Activated naive CD4-positive, alpha-beta T cell (primary cell): ENCODE measurements at regions not wholly inside any gene's neighbourhood (a gene's known extent, or its start where the extent isn't known, plus 50 kb on each side); places are given as distances from the start of the nearest gene placed in this dataset.

Experiments used
- DNase-seq, 4 experiments: peaks; one replicate each; lab custom pipeline; 2025; lab: John Stamatoyannopoulos, UW

GRCh38 chr11:26245046-26245445 lies 86.9 kb upstream of the ANO3 start:
- no peak for DNase-seq

- DNase-seq = no peak
Measured at GRCh38 chr11:26247340-26247739, 84.6 kb upstream of the ANO3 start.

GRCh38 chr11:26248661-26249060 lies 83.3 kb upstream of the ANO3 start:
- DNase-seq = no peak

- DNase-seq = no peak
Measured at GRCh38 chr11:26254378-26254777, 77.6 kb upstream of the ANO3 start.

GRCh38 chr11:26263769-26264168 lies 68.2 kb upstream of the ANO3 start:
- DNase-seq = no peak

- no peak for DNase-seq
Measured at GRCh38 chr11:26264266-26264665, 67.7 kb upstream of the ANO3 start.

GRCh38 chr11:26268980-26269660 lies 62.8 kb upstream of the ANO3 start:
- DNase-seq = no peak

- no peak for DNase-seq
Measured at GRCh38 chr11:26271666-26272065, 60.3 kb upstream of the ANO3 start.

- peak in 1 of 4 experiments; percentile 5 for DNase-seq
Measured at GRCh38 chr11:26276798-26277424, 55.0 kb upstream of the ANO3 start.

- no peak for DNase-seq
Measured at GRCh38 chr11:26278354-26278753, 53.6 kb upstream of the ANO3 start.
